ENCODE measurements at regions not wholly inside any gene's neighbourhood (a gene's known extent, or its start where the extent isn't known, plus 50 kb on each side); places are given as distances from the start of the nearest gene placed in this dataset.
"Not testable (repeated sequence)": the region's sequence is repeated elsewhere in the genome, so short reads cannot be mapped to it uniquely, and the experiment has no call there.

DNA sequence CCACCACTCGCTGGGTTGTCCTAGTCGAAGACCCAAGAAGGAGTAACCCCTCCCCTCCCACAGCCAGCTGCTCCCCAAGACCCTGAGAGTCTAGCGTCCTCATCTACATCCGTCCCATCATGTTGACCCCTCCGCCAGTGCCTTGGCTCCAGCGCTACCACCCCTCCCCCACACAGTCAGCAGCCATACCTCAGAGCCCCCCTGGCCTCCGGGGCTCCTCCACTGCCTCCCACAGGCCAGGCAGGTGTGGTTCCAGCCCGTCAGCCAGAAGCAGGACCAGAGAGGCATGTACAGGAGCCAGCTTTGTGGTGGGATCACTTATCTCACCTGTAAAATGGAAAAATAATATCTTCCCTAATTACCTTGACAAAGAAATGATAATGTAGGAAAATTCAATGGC lies 51.5 kb upstream of the PHF21B start:
- no peak for ATAC-seq
- no peak for DNase-seq

DNA sequence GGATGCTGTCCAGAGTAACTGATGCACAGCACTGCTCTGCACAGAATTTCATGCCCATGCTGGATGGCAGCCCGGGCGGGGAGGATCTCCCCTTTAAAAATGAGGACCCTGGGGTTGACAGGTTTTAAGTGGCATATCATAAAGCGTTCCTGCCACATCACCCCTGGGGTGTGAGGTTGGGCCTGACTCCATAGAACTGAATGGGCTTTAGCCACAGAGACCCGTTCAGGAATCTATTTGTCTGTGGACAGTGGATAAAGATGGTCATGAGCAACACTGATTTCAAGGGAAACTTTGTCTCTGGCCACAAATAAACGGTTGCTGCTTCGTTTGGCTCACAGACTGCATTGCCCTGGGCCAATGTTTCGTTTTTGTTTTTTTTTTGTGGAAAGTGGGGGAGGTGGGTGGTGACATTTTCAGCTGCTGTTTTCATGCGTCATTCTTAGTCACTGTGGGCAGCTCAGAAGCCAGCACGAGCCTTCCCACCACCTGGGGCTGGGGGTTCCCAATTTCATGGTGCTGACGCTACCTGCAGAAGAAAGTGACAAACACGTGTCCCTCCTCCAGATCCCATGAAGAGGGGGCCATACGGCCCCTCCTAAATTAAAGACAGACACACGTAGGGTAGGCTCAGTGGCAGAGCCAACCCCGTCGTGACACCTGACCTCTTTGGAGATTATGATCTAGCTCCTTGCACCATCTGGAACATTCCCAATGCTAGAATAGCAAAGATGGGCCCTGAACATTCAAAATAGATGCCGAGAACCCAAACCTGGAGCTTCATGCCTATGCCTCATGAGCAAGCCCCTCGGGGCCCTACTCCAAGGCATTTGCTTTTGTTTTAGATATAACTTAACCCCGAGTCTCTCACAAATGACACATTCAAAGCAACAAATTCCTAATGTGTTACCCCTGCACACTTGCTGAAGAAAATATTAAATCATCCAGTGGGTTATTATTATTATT lies 54.8 kb upstream of the PHF21B start:
- ATAC-seq = peak; percentile 93
- DNase-seq = peak; percentile 66

DNA sequence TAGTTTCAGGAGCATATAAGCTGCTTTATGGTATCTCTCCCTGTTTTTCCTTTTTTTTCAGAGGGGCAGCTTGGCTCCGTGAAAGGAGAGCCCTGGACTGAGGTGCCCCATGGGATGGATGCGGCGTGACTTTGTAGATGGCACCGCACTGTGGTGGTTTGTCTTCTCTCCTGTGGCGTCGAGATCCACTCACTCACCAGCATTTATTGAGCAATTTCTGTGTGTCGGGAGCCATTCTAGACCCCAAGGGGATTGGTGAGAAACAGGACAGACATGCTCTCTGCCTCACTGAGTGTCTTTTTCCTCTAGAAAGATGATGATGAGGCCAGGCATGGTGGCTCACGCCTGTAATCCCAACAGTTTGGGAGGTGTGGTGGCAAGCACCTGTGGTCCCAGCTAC lies 55.9 kb upstream of the PHF21B start:
- DNase-seq (no peak), ATAC-seq (no peak)

DNA sequence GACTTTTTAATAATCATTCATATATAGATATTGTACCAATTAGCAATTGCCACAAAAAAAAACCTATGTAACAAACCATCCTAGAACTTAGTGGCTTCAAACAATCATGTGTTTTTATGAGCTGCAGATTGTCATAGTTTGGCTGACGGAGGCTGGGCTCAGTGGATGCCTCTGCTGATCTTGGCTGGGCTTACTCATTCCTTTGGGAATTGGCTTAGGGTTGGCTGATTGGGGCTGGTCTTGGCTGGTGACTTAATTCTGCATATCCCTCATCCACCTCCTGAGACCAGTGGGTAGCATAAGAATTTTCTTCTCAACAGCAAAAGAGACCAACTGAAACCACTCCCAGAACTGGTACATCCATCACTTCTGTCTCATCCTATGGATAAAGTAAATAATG lies 57.9 kb upstream of the PHF21B start:
- DNase-seq (no peak), ATAC-seq (no peak)

DNA sequence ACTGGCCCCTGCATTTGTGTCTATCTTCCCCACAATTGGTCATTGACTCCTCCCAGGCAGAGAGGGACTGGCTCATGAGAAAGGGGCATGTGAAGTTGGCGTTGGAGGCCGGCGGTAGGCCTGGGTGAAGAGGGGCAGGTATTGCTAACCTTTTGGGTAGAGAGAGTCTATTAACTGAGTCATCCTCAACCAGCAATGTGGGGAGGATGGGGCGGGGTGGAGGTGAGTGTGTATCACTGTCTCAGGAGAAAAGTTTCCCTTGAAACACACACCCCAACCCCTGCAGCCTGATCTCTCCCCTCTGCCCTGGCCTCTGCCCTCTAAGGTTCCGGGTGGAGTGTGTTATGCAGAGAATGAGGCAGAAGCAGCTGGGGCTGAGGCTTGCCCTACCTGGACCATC lies 60.1 kb upstream of the PHF21B start:
- ATAC-seq = peak; percentile 76

DNA sequence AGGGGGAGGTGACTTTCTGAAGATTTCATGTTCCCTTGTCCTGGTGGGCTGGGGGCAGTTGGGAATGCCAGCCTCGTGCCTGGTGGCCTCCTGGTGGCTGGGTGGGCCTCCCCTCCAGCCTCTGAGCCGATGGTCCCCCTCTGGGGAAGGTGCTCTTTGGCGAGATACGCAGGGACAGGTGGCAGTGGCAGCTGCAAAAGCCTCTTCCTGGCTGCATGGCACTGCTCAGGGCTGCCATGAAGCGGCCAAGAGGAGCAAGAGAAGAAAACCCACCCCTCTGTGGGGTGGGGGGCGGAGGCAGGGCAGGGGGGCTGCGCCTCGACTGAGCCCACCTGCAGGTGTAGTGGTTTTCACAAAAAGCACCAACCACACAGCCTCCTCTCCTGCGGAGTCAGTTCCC lies 61.8 kb upstream of the PHF21B start:
- DNase-seq (no peak), ATAC-seq (no peak)

More for the DNA sequence above, 60.1 kb upstream of the PHF21B start:
- peak; percentile 35 for DNase-seq

DNA sequence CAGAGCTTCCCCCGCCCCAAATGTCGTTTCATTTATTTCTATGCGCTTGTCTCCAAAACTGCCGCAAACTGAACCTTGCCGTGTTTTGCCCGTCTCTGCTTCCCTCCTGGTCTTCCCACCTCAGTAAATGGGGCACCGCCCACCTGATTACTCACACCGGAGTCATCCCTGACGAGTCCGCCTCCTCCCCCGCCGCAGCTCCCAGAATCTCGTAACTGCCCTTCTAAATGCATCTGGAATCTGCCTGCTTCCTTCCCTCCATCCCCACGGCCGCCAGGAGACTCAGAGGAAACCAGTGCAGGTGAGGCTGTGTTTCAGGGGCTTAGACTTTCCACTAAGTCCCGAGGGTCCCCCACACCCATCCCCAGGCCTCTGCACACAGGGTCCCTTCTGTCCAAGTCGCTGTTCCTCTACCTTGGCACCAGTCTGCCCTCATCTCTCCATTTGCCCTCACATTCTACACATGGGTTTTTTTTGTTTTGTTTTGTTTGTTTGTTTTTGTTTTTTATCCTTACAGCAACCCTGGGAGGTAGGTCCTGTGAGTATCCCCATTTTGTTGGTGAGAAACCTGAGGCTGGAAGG lies 62.6 kb upstream of the PHF21B start:
- DNase-seq (peak; percentile 34), ATAC-seq (no peak)

DNA sequence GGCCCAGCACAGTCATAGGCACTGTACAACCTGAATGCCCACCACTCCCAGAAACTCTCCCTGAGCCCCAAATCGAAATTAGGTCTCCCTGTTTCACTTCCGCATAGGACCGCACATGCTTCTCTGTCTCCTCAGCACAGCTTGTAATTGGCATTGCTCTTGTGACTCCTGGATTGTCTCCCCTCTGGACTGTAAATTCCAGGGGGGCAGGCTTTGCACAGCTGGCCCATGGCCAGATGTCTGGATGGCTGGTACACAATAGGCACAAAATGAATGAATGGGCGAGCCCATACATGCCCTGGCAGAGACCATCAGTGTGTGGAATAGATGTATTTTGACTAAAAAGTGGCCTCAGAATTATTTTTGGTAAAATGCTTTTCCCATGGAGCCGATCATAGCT lies 63.3 kb upstream of the PHF21B start:
- DNase-seq (no peak), ATAC-seq (no peak)

DNA sequence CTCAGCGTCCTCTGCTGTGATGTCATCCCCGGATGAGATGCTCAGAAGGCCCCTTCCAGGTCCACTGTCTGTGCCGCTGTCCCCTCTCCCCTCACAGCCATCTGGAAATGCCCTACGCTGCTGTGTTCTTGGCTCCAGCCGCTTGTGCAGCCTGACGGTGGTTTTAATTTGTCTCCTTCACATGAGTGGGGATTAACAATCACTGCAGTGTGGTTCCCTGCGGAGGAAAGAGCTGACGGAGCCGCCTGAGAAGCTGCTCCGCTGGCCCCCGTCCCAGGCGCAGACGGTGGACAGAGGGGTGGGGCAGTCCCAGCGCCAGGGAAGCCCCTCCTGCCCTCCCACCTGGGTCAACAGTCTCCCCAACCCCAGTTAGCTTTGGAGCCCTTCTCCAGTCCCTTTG lies 67.5 kb upstream of the PHF21B start:
- DNase-seq (no peak), ATAC-seq (no peak)

DNA sequence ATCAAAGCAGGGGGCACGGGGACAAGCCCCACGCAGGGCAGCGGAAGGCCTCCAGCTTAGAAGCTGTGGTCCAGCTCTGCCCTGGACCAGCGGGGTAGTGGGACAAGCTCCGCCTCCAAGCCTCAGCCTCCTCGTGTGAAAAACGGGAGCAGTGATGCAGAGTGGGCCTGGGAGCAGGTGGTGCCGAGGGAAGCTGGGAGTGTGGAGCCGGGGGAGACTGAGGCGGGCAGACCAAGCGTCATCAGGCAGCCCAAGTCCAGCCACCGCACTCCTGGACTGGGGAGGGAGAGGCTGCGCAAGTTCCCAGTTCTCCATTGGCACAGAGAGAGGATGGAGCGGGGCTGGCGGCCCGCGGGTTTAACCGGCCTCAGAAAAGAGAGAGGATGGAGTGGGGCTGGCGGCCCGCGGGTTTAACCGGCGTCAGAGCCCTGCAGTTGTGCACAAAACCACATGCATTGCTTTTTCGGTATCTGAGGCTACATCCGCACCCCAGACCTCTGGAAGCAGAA lies 68.1 kb upstream of the PHF21B start:
- DNase-seq (no peak), ATAC-seq (no peak)

DNA sequence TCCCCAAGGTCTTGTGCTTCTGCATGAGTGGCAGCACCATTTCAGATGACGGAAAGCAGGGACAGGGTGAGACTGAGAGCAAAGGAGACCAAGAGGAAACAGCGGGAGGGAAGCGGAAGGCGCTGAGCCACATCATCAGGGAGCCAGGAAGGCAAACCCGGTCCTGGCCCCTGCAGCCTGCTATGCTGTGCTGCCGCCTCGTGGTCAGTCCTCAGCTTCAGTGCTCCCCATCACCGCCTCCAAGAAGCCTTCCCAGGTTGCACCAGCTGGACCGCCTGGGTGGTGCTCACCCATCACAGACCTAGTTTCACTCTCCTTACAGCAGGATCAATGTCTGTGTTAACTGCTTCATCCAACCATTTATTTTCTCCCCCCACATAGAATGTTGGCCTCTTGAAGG lies 73.0 kb upstream of the PHF21B start:
- DNase-seq (peak; percentile 45), ATAC-seq (peak; percentile 37)

DNA sequence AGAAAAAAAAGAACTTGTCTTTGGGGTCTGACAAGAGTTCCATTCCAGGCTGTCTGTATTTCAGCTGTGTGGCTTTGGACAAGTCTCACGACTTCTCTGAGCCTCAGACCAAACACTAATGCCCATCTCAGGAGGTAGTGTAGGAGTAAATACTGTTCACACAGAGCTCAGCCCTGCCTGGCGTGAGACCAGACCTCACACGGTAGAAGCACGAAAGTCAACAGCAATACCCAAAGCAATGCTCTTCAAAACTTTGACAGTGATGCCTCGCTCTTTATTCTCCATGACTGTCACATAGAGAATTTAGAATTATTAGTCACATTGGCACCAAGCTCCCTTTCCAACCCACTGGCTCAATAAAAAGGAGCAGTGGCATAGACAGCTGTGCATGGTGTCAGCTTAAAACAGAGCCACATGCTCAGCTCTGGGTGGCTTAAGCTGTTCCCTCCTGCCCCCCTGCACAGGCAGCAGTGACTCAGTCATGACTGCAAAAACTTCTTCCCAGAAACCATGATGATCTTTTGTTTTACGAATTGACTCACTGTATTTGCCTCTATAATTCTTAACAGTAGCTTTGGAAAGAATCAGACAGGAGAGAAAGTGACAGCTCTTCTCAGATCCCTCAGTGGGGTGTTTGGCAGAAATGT lies 74.0 kb upstream of the PHF21B start:
- ATAC-seq = peak; percentile 87
- peak; percentile 11 for DNase-seq

DNA sequence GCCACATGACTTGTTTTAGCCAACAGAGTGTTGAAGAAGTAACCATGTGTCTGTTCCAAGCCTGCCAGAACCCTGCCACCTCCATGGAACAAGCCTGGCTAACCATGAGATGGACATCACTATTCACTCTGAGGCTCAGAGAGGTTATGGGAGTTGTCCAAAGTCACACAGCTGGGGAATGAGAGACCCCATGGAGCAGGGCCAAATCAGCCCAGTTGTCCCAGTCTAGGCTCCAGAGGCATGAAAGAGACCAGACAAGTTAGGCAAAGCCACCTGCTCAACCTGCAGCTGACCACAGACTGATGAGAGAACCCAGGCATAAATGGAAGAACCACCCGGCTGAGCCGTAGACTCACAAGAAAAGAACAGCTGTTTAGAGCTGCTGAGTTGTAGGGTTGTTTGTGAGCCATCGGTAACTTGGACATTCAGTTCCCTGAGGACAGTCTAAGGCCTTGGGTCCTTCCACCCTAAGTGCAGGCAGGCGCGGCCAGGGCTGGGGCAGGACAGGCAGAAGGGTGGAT lies 74.7 kb upstream of the PHF21B start:
- DNase-seq = no peak
- ATAC-seq = no peak

DNA sequence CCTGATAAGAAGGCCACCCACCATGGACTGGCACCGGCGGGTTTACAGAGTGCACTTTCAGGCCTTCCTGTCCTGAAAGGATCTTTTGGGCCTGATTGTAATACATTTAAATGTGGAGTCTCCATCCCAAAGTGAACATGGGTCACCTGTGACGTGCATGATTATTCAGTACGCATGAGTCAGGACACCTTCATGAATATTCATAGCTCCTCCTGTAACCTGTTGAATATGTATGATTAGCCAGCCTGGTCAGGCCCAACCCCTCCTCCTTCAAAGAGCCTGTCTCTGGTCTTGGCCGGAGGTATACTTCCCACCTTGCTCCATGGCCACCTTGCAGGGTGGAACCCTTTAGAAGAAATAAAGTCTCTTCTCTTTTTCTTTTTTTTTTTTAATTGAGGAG lies 75.9 kb upstream of the NUP50 start:
- ATAC-seq (no peak), DNase-seq (no peak)

DNA sequence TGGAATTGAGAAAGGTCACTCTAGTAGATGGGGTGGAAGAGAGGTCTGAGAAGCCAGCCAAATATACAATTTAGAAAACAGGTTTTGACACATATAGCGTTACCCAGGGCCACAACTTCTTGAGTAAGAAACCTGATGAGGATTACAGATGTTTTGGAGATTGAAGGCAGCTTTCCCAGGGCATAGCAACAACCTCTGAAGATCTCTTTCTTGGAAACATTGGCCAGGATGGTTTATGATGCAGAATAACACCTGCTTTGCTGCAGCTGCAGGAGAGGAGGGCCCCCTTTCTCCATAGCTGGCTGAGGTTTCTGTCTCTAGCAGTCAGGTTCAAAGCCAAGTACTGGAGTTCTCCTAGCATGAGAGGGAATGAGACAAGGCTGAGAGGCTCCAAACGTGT lies 75.1 kb upstream of the NUP50 start:
- DNase-seq (no peak), ATAC-seq (no peak)

DNA sequence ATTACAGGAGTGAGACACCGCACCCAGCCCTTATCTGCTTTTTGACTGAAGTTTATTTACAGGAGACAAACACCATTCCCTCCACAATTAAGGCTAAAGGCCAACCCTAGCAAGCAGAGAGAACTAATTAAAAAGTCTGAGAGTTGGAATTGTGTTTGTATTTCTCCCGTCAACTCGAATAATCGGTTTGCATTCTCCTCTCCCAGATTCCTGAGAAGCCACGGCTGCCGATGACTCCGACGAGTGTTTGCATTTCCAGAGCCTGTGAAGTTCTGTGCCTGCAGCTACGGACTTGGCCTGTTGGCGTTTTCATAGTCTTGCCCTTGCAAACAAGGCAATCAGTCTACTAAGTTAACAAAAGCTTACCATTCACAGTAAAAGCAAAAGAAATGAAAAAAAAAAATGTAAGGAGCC lies 73.2 kb upstream of the NUP50 start:
- no peak for ATAC-seq
- DNase-seq = no peak

DNA sequence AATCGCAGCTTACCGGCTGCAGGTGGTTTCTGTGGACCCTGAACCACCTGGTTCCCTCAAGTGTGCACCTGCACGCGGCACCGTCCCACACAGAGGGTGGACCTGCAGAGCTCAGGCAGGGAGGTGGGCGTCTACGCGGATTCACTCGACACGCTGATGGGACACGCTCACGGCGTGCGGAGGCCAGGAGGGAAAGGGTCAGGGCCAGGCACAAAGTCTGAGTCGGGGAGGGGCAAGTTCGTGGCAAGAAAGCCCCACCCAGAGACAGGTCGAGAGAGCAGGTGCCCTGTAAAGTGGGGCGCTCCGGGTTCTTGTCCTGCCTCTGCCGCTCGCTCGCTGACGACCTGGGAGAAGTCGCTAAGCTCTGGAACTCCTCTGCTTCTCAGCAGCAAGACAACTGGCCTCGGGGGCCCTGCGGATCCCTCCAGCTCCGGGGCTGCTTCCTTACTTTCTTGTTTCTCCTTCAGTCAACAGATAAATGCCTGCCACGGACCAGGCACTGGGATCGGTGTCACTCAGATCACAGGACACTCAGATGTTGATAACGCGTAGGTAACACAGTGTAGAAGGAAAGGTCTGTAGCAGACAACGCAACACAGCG lies 72.4 kb upstream of the NUP50 start:
- ATAC-seq = no peak

DNA sequence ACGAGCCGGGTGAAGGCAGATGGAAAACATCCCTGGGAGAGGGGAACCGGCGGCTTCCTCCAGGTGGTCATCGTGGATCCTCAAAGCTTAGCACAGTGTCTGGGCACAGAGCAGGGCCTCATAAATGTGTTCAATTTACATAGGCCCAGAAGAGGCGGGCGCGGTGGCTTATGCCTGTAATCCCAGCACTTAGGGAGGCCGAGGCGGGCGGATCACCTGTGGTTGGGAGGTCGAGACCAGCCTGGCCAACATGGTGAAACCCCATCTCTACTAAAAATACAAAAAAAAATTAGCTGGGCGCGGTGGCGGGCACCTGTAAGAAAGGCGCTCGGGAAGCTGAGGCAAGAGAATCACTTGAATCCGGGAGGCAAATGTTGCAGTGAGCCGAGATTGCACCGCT lies 71.8 kb upstream of the NUP50 start:
- not testable (repeated sequence) for ATAC-seq, DNase-seq

More for the DNA sequence above, 72.4 kb upstream of the NUP50 start:
- DNase-seq = no peak

DNA sequence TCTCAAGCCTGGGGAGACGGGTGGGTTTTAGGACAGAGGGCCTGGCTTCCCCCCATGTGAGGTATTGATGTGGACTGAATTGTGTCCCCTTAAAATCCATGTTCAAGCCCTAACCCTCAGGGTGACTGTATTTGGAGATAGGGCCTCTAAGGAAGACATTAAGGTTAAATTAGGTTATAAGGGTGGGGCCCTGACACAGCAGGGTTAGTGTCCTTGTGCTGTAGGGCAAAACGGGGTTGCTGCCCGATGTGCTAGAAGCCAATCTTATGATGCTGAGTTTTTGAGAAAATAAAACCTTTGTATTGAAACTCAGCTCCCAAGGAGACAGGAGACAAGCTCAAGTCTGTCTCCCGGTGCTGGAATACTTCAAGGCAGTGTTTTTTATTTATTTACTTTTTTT lies 71.1 kb upstream of the NUP50 start:
- ATAC-seq = no peak
- DNase-seq = no peak

DNA sequence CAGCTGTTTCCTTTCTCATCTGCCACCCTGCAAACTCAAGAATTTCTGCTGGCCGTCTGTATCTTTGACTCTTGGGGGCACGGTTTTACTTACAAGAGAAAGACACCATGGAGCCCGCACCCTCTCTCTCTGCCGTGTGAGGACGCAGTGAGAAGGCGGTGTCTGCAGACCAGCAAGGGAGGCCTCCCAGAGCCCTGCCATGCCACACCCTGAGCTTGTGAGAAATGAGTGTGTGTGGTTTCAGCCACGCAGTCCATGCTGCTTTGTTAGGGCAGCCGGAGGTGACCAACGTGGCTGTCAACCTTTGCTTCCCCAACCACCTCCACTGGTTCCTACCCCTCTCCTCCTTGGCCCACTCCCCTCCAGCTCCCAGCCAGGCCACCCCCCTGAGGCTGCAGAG lies 70.1 kb upstream of the NUP50 start:
- DNase-seq (no peak), ATAC-seq (no peak)

DNA sequence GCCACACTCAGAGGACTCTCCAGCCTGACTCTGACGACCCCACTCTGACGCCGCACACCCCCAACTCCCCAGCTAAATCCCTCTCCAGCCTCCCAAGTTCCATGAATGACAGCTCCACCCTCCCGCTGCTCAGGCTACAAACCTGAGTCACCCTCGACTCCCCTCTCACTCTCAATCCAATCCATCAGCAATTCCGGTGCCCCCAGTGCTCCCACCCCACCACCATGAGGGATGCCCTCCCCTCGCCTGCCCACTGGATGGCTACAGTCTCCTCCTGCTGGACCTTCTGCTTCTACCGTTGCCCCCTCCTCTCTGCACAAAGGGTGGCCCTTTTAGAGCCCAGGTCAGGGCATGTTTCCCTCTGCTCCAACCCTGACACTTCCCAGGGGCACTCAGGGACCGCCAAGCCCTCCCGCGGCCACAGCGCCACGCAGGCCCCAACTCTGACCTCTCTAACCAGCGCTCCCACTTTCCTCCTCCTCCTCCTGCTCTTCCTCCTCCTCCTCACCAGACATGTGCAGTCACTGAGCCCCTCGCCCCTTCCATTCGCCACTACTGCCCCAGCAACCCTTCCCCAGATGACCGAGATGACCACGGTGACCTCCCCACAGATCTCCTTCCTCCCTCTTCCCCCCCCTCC lies 69.5 kb upstream of the NUP50 start:
- ATAC-seq (no peak), DNase-seq (no peak)

DNA sequence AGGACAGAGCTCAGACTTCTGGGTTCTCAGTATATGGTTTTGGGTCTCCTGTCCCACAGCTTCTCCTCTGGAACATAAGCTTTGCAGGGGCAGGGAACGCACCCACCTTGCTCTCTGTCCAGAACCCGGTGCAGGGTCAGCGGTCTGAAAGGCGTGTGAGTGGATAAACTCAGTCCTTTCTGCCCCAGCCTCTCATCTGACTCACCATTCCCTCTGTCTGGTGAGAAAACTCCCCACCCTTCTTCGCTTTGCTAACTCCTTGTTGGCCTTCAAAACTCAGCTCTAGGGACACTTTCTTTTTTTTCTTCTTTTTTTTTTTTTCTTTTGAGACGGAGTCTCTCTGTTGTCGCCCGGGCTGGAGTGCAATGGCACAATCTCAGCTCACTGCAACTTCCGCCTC lies 68.9 kb upstream of the NUP50 start:
- ATAC-seq = no peak

More for the DNA sequence above, 68.9 kb upstream of the NUP50 start:
- DNase-seq = no peak
